Activated CD8-positive, alpha-beta memory T cell treated with anti-CD3 and anti-CD28 coated beads for 48 hours (primary cell): ENCODE measurements at regions not wholly inside any gene's neighbourhood (a gene's known extent, or its start where the extent isn't known, plus 50 kb on each side); places are given as distances from the start of the nearest gene placed in this dataset.

ENCODE experiments used
- DNase-seq, 3 experiments: peaks; one replicate each; pipeline ENCODE4 v3.0.0-alpha.2; 2020; ENCODE audit warnings: low read depth in 2 of 3, low spot score in 2 of 3

GRCh38 chr2:237150186-237150585 is 64.5 kb downstream of the COPS8 start:
- DNase-seq = no peak

DNA sequence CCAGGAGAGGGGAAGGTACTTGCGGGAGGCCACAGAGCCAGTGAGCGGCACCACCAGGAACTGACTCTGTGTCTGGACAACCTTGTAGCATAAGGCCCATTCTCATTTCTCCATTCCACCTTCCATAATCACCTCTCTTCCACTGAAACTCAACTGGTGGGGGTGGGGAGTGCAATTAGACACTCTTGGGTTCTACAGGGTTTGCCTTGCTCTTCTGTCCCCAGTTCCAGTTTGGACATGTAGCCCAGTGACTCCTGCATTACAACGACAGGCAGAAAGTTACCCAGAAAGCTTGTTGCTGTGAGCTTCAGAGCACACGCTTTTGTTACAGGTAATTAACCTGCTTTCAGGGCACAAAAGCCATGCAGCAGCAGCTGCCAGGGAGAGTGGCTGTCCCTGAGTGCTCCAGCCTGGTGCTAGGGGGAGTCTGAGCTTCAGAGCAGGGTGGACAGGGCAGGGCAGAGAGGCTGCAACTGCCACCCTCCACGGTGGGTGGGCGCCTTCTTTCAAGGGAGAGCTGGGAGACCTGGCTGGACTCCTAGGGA is 65.2 kb downstream of the COPS8 start:
- DNase-seq = no peak

DNA sequence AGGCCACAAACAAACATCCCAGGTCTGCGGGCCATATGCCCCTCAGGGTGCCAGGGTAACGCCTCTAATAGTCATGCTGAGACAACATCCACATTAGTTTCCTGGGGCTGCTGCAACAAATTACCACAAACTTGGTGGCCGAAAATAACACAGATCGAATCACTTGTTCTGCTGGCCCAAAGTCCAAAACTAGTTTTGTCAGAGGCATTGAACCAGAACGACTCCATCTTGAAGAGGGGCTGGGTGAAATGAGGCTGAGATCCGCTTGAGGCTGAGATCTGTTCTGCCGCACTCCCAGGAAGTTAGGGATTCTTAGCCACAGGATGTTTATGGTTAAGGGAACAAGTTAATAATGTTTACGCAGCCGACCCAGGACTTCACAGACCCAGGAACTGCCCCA is 66.7 kb downstream of the COPS8 start:
- no peak for DNase-seq

- no peak for DNase-seq
These were observed 67.5 kb downstream of the COPS8 start for GRCh38 chr2:237153181-237153580.

GRCh38 chr2:237154082-237154638 is 68.5 kb downstream of the COPS8 start:
- DNase-seq = peak in 2 of 3 experiments; percentile 28 to 33

GRCh38 chr2:237154884-237155851 is 69.5 kb downstream of the COPS8 start:
- DNase-seq = peak in 2 of 3 experiments; percentile 25 to 48

DNA sequence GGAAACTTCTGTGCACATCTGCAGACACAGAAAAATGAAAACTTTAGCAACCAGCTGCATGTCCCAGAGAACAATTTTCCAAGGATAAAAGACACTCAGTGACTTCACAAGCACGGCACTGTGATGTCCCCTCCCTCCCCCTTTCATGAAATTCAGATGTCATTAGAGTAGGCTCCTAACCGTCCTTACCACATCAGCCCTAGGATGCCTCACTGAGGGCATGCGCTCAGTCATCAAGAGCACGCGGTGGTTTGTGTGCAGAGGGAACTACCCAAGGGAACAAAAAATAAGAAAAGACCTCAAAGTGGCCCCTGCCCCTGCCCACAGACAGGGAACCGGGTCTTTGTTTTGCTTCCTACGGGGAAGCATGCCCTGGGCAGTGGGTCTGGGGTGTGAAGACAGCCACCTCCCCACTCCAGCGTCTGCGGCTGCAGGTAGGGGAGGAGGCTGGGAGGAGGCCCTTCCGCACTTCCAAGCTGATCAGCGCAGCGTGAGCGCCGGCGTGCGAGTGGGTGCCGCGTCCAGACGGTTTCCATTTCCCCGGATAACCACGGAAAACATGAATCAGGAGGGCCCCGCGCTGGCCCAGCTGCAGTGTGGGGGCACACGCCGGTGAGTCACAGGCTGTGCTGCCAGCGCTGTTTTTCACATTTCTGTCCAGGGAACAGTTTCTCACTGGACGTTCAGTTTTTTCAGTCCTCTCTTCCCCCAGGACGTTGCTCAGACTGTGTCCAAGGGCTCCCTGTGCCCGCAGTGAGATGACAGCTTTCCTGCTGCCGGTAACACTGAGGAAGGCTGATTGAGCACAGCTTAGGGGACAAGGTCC is 70.6 kb downstream of the COPS8 start:
- DNase-seq = peak in 2 of 3 experiments; percentile 50 to 60

- no peak for DNase-seq
These were observed 71.4 kb downstream of the COPS8 start for GRCh38 chr2:237156857-237157779.

- DNase-seq = no peak
These were observed 72.1 kb downstream of the COPS8 start for GRCh38 chr2:237157780-237158102.

DNA sequence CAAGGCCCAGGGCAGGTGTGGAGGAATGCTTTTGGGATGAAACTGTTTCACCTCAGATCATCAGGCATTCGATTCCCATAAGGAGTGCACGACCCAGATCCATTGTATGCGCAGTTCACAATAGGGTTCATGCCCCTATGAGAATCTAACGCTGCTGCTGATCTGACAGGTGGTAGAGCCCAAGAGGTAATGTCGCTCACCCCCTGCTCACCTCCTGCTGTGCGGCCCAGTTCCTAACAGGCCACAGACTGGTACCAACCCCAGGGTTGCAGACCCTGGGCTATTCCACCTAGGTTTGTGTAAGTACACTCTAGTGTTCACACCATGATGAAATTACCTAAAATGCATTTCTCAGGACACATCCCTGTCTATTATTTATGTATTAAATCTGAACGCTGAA is 72.5 kb downstream of the COPS8 start:
- DNase-seq = no peak

DNA sequence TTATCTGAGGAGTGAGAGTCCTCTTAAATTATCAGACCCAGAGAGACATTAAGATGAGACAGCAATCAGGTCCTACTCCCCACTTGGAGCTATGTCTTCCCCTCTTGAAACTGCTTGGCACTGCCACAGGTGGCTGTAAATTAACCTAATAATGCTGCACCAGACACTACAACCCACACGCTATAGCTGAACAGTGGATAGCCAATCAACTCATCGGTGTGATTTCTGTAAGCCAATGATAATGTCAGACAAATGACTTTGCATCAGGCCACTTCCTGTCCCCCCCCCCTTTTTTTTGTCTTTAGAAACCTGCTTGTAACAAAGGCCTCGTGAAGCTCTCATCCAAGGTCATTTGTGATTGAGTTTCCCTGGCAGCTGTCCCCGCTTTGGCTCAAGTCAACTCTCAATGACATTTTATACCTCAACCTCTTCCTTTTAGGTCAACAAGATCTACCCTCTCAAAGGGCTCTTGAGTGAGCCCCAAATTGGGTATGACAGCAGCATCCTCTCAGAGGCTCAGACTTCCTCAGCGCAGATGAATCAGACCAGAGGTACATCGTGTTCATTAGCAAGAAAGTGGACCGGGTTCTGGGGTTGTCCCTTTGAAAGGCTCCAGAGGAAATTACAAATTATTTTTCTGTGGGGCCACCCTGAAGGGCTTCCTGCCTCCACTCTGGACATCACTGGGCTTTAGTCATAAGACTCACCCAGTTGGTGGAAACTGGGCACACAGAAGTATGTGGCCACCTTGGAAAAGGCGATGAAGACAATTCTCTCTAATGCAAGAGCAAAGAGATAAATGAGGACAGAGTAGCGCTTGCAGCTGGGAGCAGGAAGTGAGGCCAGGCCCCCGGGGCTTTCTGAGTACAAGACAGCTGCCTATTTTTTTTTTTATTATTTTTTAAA is 73.6 kb downstream of the COPS8 start:
- no peak for DNase-seq

DNA sequence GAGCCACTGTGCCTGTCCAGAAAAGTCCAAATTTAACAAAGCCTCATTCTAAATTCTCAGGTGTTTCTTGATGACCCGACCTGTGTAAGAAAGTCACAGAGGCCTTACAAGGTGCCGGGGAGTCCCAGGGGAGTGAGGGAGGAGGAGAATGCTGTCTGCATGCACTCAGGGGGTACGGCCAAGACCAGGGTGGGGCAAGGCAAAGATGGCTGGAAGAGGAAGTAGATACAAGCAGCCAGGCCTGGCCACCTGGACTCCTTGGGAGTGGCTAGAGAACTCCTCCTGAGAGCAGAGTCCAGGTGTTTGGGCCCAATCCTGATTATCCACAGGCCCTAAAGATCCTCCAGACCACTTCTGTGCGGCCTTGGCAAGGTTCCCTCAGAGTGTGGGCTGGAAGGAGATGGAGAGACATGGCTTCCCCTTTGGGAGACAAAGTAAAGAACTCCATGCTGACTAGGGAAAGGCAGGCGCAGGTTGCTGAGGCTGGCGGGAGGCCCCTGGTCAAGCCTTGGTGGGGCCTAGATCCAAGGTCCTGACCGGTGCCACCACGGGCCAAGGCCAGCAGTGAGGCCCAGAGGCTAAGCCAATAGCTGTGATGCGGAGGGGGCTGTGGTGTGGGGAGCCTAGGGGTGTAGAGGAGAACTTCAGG is 74.7 kb downstream of the COPS8 start:
- DNase-seq = no peak

GRCh38 chr2:237161189-237161588 is 75.5 kb downstream of the COPS8 start:
- DNase-seq = no peak

GRCh38 chr2:237162959-237163358 is 77.3 kb downstream of the COPS8 start:
- DNase-seq = no peak

- DNase-seq = no peak
These were observed 78.9 kb downstream of the COPS8 start for GRCh38 chr2:237164474-237165042.

DNA sequence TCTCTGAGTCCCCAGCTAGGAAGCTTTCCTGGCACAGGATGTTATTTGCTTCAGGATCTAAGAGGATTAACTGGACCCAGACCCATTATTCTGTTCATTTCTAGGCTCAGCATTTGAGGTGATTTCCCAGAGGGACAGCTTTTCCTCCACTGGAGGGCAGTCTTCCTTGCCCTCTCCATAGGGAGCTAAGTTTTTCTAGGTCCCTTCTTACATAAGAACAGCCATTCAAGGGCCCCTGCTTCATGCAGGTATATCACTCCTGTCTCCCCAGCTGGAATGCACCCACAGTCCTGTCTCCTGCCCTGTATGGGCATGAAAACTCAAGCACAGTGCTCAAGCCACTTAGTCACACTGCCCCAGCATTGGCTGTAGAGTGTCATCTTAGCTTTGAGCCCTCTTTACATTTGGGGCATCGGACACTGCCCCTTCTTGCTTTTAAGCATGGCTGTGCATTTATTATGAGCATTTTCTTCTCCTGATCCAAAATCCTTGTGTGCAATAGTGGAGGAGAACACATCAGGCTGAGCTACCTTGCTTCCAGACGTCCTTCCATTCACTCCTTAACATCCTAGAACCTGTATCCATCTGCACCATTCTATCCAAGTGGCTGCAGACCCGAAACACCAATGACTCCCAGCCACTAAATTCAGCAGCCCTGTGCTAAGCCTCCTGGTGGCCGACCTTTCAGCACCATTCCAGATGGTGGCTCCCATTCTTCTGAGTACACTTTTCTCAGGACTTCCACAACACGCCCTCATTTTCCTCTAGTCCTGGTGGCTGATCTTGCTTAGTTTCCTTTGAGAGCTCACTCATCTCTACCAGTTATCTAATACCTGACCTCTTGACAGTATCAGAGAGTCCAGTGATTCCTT is 80.0 kb downstream of the COPS8 start:
- no peak for DNase-seq

DNA sequence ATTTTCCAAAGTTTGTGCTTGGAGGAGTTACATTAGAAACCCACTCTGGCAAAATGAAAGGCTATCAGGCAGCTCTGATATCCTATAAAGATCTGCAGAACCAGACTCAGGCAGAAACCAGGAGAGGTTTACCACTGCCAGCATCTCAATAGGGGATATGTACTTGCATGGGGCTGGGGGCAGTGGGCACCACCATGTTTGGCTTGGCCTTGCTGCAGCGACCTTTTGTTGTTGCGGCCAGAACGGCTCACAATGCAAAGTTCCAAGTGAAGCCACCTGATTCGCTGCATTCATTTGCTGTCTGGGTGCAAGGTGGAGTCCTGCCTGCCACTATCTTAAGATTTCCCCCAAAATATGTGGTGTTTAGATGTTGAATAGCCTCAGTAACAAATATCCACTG is 81.3 kb downstream of the COPS8 start:
- no peak for DNase-seq

DNA sequence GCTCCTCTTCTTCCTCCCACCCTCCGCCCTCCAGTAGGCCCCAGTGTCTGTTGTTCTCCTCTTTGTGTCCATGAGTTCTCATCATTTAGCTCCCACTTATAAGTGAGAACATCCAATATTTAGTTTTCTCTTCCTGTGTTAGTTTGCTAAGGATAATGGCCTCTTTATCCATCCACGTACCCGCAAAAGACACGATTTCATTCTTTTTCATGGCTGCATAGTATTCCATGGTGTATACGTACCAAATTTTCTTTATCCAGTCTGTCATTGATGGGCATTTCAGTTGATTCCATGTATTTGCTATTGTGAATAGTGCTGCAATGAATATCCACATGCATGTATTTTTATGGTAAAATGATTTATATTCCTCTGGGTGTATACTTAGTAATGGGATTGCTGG is 82.2 kb downstream of the COPS8 start:
- DNase-seq = no peak
